ENCODE measurements at regions not wholly inside any gene's neighbourhood (a gene's known extent, or its start where the extent isn't known, plus 50 kb on each side); places are given as distances from the start of the nearest gene placed in this dataset.

DNA sequence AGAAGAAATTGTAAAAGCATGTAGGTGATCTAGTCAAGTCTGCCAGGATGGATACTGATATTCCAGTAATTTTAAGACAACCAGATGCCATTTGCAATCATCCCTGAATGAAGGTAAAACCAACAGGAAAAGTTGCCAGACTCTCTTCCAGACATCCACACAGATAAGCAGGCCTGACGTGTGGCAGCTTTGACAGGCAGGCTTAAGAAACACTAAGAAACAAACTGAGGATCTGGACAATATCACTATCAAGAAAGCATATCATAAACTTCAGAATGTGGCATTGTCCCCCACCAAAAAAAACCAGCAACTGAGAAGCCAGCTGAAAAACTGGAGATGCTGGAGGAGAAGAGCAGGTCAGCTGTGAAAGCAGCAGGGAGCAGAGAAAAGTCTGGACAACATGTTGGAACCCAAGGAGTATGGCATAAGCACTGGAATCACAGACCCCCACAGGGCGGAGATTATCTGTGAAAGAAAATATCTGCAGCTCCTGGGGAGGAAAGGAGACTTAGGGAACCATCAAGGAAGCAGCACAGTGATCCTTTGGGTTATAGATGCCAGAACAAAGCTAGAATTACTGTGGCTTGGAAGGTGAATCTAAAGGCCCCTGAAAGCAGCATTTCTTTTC, 307.0 kb downstream of the CWC27 start:
- Histone ChIP-seq H3K23me2 (ENCODE audit: insufficient read length, low read depth, low read length, poor library complexity, severe bottlenecking) (no peaks in the 10 kb centered on the region), H2BK5ac (ENCODE audit: insufficient read length, low read length) (no peak overlapping the region), H3K9ac (ENCODE audit: extremely low read depth, insufficient read length, low read length) (no peak overlapping the region), H2BK20ac (ENCODE audit: low read depth, low read length, poor library complexity, severe bottlenecking) (no peak overlapping the region), H4K91ac (ENCODE audit: insufficient read length, low read depth, low read length) (no peak overlapping the region), H2AK5ac (ENCODE audit: insufficient read length, low read length) (no peak overlapping the region), H4K20me1 (ENCODE audit: control insufficient read depth, insufficient read depth, insufficient read length) (no peaks in the 10 kb centered on the region), H3K4me1 (ENCODE audit: insufficient read depth, low read length) (no peaks in the 10 kb centered on the region; the same call in 1 of the 2 replicates), H4K8ac (replicated peaks; ENCODE audit: insufficient read length, low read depth, low read length) (no peak overlapping the region), H2AFZ (ENCODE audit: low read length) (no peak overlapping the region), H2BK120ac (ENCODE audit: low read depth, low read length, poor library complexity, severe bottlenecking) (no peak overlapping the region), H3K79me1 (ENCODE audit: insufficient read depth, low read depth, low read length, poor library complexity, severe bottlenecking) (no peaks in the 10 kb centered on the region), H3T11ph (ENCODE audit: low read length) (no peak overlapping the region), H3K56ac (ENCODE audit: insufficient read length, low read depth, low read length) (no peak overlapping the region), H3K23ac (ENCODE audit: insufficient read length, low read depth, low read length) (no peak overlapping the region), H3K79me2 (ENCODE audit: insufficient read depth, low read length) (no peaks in the 10 kb centered on the region), H2BK15ac (ENCODE audit: low read depth, low read length) (no peak overlapping the region), H3K14ac (ENCODE audit: insufficient read depth, low read length) (no peak overlapping the region), H3K27me3 (ENCODE audit: insufficient read depth, low read length) (no peaks in the 10 kb centered on the region), H2BK12ac (ENCODE audit: insufficient read length, low read depth, low read length) (no peak overlapping the region), H3K27ac (ENCODE audit: insufficient read length, low read depth, low read length) (no peak overlapping the region), H3K4me2 (ENCODE audit: insufficient read depth, insufficient read length, low read length) (no peak overlapping the region), H3K9me3 (ENCODE audit: control insufficient read depth, low read depth, low read length) (no peaks in the 10 kb centered on the region), H3K4ac (ENCODE audit: low read depth, low read length) (no peak overlapping the region), H3K18ac (ENCODE audit: insufficient read length, low read depth, low read length) (no peak overlapping the region), H4K5ac (ENCODE audit: insufficient read length, low read depth, low read length) (no peak overlapping the region)
- TF ChIP-seq CTCF (conservative IDR thresholded peaks at IDR 0.05) = no peak
- no peaks in the 10 kb centered on the region for H3K27me3 Mint-ChIP-seq (ENCODE audit: low read depth)
- no peak for DNase-seq
- WGBS (ENCODE audit: extremely low coverage, insufficient read length, low lambda C conversion rate) = no CpG with 5 or more reads among the region's 2 CpGs
- H3K9me3 Mint-ChIP-seq = no peaks in the 10 kb centered on the region
- H3K36me3 Mint-ChIP-seq (ENCODE audit: insufficient read depth in 1 of 3, low read depth in 3 of 3) = no peaks in the 10 kb centered on the region
- no peak overlapping the region for H3K27ac Mint-ChIP-seq
- no peak overlapping the region for H3K4me3 Mint-ChIP-seq
- H3K4me1 Mint-ChIP-seq = peaks cover 30 to 34% of the 10 kb centered on the region in 2 experiments
